Activated CD8-positive, alpha-beta memory T cell treated with anti-CD3 and anti-CD28 coated beads for 1 hour (primary cell): ENCODE measurements at regions not wholly inside any gene's neighbourhood (a gene's known extent, or its start where the extent isn't known, plus 50 kb on each side); places are given as distances from the start of the nearest gene placed in this dataset.

ENCODE experiments used
- DNase-seq, 2 donors: peaks; one replicate each; pipeline ENCODE4 v3.0.0-alpha.2; 2020; ENCODE audit warnings: low read depth in 1 of 2; ENCODE audit errors: extremely low read depth in 1 of 2

DNA sequence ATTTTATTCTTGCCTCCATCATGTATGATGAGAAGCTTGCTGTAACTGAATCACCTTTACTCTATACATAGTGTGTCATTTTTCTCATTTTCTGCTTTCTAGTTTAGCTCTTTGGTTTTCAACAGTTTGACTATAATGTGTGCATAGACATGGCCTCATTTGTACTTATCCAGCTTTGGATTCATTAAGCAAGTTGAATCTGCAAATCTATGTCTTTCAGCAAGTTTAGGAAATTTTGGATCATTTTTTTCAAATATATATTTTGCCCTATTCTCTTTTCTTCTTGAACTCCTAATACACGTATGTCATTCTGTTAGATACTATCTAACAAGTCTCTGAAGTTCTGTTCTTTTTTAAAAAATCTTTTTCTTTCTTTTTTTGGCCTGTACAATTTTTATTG lies 57.8 kb downstream of the PRLHR start:
- no peak for DNase-seq

DNA sequence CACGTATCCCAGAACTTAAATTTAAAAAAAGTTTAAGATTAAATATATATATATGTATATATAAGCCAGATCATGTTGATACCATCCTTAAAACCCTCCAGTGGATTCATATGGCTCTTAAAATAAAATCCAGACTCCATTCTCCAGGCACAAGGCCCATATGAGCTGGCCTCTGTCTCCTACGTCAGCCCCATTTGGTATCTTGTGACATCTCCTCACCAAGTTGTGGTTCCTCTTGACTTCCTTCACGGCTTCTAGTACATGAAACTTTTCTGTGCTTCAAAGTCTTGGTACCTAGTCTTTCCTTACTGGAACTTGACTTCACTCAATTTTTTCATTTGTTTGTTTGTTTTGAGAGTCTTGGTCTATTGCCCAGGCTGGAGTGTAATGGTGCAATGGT lies 61.3 kb downstream of the PRLHR start:
- DNase-seq, result no peak

DNA sequence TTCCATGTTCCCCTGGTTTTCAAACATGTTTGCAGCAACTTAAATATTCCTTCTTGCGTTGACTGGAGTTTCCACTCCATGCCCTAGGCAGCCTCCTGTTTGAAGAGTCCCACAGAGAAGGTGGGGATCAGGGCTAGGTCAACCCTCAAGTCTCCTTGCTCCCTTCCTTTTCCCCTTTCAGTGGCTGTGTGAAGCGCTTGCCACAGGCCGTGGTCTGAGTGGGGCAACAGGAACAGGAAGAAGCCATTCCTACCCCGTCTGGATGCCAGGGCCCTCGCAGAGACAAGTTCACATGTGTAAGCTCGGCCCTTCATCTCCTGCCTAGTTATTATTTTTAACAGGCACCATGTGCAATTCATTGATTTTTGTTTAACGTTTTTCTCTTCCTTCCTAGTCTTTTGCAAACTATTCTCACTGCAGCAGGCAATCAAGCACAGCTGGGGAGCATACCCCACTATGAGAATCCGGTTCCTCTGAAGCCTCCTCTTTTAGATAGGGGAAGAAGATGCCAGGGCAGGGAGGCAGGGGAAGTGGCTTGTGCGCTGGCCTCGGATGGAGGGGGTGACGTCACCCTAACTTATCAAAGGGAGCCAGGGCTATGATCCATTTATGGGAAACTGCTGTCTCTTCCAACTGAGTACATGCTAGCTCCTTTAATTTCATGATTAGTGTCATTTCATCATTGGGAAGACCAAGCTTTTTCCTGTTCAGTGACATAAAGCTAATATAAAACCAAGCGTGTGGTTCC lies 64.2 kb downstream of the PRLHR start:
- DNase-seq, result no peak

DNA sequence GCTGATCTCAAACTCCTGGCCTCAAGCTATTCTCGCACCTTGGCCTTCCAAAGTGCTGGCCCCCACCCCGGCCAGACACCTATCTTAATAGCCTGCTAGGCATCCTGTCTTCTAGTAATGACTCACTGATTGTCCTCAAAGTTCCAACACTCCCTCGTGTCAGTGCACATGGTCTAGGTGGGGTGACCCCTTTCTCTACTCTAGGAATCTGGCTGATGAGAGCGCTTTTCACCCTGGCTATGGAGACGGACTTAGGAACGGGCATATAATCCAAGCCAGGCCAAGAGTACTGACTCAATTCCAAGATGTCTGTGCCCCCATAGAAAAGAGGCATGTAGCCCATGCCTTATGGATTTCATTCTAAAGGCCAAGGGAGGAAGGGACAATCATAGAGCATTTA lies 67.0 kb downstream of the PRLHR start:
- no peak for DNase-seq

DNA sequence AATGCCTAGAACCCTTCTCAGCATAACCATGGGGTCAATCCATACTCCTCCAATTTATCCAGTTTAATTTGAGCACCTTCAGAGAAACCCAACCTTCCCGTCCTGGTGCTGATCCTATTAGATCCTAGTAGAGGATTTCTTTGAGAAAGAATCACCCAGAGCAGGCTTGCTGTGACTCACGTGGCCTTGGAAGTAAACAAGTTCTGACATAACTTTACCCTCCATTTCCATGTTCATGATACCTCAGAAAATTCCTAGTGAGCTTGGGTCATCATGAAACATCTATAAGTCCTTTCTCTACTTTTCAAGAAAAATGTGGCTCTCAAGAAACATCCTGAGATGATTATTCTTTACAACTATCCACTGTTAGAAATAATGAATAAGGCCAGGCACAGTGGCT lies 71.7 kb downstream of the PRLHR start:
- no peak for DNase-seq

DNA sequence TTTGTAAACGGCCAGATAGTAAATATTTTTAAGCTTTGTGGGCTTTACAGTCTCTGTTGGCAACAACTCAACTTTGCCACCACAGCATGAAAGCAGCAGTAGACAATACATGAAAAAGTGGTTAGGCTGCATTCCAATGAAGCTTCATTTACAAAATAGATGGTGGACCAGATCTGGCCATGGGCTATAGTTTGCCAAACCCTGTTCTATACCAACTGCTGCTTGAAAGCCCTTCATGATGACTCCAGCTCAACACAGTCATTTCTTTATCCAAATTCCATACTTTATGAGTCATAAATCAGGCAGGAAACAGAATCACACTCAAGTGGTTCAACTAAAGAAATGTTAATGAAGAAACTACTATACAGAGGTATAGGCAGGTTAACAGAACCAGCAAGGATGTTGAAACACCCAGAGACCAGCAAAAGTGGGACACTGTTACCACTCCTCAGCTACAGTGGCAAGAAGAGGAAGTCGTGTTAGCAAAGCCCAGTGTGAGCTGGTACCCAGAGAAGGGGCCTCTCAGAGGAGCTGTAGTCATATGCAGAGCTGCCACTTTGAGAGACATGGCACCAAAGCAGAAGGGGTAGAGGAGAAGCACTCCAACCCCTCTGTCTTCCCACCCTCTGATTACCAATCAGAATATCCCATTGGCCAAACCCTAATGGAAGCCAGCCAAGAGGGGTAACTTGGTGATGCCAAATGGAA lies 72.5 kb downstream of the PRLHR start:
- DNase-seq, result no peak

DNA sequence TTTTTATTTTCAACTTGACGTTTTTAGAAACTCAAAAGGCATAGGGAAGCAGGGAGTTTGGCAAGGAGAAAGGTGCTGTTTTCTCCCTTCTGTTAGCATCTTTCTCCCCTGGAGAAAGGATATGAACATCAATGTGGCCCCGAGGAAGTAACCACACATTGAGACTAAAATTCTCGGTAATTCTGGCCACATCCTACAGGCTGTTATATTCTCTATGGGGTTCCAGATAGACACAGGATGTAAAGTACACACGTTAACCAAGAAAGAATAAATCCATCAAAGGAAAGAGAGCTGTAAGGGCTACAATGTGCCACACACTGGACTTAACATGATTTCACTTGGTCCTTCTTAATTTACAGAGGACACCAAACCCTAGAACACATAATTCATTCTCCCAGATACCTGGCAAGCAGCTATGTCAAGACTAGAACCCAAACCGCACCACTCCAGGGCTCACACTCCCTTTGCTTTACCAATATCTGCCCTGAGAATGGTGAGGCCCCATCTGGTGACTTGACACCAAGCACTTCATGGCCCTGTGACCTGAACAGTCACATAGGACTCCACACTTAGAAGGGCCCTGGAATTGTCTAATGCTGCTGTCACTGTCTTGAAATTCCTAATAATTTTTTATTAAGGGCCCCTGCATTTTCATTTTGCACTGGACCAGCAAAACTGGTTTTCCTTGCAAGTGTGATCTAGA lies 73.9 kb downstream of the PRLHR start:
- DNase-seq, result no peak

DNA sequence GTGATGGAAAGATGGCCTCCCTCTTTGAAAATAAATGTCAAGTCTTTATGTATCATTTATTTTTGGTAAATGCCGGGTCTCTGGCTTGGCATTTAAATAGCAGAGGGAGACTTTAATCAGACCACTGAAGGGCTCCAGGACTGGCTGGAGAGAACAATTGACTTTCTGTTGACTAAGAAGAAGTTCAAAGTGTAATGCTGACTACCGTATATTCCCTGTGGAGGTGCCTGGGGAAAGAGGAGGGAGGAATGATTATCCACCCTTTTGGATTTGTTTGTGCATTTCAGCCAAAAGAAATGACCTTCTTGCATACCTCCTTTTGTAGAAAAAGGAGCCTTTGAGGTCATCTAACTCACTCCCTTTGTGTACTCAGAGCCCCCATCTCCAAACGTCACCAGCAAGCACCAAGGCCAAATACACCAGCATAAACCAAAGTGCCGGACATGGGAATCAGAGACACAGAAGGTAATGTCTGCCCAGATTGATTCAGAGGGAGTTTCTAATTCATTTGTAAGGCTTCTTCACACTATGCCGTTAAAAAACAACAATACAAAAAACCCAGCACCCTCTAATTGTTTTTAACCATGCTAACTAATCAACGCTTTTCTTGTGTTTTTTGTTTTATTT lies 75.2 kb downstream of the PRLHR start:
- no peak for DNase-seq

DNA sequence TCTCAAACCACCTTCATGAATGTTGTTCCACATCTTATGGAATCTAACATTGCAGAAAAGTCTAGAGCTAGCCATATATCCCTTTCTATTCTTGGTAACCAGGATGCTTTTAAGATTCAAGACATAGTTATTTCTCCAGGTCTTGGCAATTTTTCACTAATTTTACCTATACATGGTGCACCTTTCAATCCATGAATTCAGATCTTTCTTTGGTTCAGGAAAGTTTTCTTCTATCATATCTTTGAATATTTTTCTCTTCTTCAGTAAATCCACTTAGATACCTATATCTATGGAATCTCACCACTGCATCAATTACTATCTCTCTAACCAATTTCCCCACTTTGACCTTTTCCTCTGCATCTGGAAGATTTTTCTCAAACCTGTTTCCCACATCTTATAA lies 77.4 kb downstream of the PRLHR start:
- DNase-seq, result no peak

DNA sequence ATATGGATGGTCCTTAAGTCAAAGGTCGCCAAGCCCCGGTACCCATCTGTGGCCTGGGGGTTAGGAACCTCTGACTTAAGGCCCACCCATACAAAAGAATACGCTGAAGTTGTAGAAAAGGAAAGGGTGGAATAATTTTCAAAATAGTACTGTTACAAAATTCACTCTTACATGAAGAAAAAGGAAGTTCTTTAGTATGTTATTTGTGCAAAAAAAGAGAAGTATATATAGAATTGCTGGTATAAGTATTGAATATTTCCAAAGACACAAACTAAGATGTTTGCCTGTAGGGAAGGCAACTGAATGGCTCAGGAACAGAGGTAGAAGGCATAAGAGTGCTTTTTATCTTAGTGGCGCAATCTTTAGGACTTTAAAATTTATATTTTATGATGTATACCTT lies 78.7 kb downstream of the PRLHR start:
- DNase-seq, result no peak

DNA sequence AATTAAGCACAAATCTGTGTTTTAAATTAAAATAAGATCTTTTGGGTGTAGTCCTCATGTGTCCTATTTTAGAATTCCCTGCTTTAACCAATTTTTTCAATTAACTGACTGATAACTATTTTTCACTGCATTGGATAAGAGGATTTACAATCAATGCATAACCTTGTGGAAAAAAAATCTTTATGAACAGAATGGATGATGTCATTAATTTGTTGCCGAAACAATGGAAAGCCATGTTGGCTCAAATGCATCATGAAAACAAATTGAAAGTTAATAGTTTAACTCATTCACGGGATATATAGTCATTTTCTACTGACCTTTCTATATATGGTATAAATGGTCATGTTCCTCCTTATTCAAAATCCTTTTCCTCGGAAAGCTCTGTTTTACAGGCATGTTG lies 82.3 kb downstream of the PRLHR start:
- DNase-seq, result no peak

DNA sequence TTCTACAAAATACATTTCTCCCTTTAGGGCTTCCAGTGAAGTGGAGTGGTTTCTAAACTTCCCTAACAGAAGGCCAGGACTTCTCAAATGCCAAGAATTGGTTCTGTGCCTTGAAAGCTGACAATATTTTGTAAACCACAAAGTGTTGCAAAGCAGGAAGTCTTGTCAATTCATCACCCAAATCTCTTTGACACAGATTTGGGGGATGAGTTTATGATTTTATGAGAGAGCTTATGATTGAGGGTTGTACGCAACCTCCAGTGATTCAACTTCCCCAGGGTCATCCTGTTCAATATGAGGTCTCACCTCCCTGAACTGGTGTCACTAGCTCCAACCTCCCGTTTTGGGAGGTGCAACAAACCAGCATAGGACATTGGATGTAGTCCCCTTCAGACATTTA lies 83.7 kb downstream of the PRLHR start:
- no peak for DNase-seq

DNA sequence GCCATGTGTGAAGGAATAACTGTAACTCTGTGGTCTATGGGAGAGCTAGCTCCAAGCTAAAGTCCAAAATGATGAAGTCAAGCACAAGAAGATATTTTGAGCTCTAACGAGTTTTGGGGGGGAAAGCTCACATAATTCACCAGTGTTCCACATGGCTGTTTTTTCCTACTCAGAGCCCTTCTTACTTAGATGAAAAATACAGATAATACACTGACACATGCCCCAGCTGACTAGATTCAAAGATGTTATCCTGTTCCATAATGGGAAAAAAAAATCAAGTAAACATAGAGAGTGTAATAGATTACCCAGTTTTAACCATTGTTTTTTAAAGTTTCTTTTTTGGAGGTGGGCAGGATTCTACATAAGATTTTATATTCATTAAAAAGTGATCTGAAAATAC lies 86.6 kb downstream of the PRLHR start:
- no peak for DNase-seq

DNA sequence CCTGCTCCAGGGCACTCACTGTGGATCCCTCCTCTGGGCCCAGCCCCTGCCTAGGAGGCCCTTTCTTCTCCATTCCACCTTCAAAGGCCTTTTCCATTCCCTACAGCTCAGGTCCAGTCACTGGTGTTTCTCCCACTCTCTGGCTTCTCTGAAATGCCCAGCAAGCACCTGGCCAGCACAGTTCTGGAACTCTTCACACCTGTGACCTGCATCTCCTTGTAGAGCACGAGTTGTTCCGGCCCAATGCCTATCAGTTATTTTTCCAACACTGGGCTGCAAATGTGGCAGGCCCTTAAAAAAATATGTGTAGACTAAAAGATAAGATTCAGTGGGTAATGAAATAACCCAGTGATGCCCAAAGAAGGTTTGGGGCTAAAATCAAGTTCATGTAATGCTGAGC lies 87.1 kb downstream of the PRLHR start:
- DNase-seq, result no peak

DNA sequence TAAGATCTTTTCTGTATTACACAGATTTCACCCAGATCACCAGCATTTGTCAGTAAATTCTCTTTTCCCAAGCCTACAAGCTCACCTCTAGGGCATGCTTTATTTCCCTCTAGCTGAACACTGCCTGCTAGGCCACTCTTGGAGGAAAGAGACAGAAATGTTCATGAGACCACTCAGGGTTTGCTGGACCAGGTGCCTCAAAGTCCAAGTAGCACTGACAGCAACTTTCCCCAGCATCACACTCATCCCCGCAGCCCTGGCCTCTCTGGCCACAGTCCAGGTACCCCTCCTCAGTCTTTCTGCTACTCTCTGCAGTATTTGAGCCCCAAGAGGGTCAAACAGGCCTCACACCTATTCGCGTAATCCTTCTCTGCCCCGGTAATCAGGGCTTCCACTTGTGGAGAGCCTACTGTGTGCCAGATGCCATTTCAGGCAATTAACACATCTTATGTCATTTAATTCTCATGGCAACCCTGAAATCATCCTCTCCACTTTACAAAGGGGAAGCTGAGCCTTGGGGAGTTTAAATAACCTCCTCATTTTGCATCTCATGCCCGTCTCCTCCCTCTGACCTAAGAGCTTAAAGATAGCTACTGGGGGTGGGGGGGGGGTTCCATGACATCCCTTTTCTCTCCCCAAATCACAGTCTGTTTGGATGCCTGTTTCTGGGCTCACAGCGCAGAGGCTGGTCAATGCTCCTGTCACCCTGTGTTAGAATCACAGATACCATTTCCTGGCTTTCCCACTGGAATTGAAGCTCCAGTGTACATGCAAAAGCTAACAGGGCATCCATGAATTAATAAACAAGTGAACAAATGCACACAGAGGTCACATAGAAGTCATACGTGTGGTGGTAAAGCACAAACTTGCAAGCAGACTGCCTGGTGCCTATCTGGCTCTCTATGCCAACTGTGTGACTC lies 88.5 kb downstream of the PRLHR start:
- no peak for DNase-seq

DNA sequence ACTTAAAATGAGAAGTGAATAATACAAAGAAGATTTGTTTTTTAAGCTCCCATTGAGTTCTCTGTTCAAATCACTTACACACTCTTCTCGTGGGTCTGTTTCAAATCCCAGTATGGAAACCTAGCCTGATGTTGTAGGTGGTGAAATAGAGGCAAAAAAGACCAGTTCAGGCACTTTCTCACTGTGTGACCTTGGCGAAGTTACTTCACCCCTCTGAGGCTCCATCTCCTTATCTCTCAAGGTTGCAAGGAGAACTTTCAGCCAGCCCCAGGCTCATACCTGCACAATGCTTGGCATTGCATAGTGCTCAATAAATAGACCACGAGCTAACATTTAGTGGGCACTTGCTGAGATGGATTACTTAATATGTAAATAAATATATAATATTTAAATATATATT lies 90.1 kb downstream of the PRLHR start:
- DNase-seq, result no peak

DNA sequence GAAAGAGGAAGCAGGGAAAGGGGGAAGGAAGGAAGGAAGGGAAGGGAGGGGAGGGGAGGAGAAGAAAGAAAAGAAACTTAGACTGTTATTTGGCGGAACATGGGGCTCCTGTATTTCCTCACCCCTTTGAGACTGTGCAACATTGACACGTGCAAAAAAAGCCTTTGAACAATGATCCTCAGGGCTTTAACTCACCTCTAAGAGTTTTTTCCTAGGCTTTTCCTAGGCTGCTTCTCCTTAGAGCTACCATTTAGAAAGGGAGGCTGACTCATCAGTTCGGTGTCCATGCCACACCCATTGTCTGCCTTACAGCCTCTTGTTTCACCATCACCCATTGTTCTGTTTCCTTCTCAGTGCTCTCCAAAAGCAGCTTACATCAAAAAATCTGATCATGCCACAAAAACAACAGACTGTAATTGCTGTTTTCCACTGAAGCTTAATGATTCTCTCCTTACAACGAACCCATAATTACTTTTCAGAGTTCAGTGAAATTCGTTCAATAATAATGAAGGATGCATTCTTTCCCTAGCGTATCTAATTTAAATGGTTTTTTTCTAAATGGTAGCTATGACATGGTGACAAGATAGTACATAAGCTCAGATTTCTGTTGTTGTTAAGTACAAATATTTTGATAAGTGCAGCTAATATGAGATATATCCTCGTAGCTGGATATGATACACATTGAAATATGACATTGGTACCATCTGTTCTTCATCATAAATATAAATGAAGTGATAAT lies 90.8 kb downstream of the PRLHR start:
- no peak for DNase-seq

DNA sequence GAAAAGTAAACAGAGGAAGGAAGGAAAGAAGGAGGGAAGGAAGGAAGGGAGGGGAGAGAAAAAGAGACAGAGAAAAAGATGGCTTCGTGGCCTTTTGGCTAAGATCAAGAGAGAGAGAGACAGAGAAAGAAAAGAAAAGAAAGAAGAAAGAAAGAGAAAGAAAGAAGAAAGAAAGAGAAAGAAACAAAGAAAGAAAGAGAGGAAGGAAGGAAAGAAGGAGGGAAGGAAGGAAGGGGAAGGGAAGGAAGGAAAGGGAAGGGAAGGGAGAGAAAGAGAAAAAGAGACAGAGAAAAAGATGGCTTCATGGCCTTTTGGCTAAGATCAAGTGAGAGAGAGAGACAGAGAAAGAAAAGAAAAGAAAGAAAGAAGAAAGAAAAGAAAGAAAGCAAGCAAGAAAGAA lies 91.4 kb downstream of the PRLHR start:
- DNase-seq, result no peak

DNA sequence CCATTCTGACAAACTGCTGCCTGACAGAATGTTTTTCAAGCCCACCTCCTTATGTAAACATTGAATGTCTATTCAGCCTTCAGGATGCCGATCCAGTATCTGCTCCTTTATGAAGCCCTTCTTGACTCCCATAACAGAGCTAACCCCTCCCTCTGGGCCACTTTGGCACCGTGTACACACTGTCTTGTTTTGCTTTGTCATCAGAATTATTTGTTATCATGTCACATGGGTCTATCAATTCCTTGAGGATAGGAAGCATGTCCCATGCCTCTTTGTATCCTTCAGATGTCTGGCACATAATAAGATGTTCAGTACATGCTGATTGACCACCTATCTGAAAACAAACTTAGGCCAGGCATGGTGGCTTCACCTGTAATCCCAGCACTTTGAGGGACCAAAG lies 92.3 kb downstream of the PRLHR start:
- DNase-seq, result no peak
